HuH-7.5 (cell line): ENCODE measurements at regions not wholly inside any gene's neighbourhood (a gene's known extent, or its start where the extent isn't known, plus 50 kb on each side); places are given as distances from the start of the nearest gene placed in this dataset.
"Not testable (repeated sequence)": the region's sequence is repeated elsewhere in the genome, so short reads cannot be mapped to it uniquely, and the experiment has no call there.

Experiments
- DNase-seq: peaks from one replicate; pipeline ENCODE4 v3.0.0; 2011; ENCODE audit warnings: low spot score

- not testable (repeated sequence) for DNase-seq
Measured at GRCh38 chr14:105679959-105680735, 153.8 kb downstream of the TMEM121 start.

DNA sequence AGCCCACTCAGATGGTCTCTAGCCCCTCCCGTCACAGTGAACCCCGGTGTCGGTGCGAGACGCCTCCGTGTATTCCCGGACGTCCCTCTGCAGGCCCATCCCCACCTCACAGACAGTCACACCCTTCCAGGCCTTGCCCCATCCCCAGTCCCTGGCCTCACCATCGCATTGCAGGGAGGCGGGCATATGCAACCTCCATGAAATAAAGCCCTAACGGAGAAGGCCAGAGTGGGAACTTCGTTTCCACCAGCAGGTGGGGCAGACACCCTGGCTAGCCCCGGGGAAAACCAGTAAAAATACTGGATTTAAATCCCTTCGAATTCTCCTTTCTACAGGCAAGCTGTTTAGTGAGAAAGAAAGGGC is 154.3 kb downstream of the TMEM121 start:
- not testable (repeated sequence) for DNase-seq

DNA sequence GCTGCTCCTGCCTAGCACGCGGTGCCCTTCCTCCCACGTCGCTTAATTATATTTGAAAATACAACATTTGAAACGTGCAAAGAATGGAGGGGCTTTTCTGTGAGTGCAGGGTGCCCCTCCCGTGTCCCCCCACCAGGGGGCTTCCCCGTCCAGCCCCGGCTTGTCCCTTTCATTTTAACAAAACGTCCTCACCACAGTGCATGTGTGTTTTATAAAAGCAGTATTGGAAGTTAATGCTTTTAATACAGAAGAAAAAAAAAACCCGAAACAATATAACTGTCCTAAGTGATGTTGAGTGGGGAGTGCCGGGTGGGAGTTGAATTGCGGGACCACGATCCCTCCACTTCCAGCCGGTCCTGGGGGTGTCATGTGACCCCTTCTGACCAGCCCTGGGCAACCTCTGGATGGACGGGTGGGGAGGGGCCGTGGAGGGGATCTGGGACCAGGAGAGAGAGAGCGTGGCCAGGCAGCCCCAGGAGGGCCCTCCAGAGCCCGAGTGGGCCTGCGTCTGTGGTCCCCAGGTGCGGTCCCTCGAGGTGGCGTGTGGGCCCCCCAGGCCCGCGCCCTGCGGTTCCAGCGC is 155.3 kb downstream of the TMEM121 start:
- DNase-seq = not testable (repeated sequence)

- not testable (repeated sequence) for DNase-seq
Measured at GRCh38 chr14:105682442-105682841, 156.1 kb downstream of the TMEM121 start.

- no peak for DNase-seq
Measured at GRCh38 chr14:105682956-105683570, 156.7 kb downstream of the TMEM121 start.

DNA sequence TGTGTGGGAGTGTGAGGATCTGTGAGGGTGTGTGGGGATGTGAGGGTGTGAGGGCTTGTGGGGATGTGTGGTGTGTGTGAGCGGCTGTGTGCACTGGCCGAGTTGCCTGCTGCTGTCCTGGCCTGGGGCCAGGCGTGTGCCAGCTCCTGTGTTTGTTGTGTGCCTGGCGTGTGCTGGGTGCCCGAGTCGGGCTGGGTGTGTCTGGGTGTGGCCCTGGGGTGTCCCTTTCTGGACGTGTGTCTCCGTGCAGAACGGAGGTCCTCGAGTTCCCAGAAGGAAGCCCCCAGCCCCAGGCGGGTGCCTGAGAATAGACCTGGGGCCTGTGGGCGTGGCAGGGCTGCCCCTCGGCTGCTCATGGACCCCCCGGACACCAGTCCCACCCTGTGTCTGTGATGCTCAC is 157.7 kb downstream of the TMEM121 start:
- not testable (repeated sequence) for DNase-seq

DNA sequence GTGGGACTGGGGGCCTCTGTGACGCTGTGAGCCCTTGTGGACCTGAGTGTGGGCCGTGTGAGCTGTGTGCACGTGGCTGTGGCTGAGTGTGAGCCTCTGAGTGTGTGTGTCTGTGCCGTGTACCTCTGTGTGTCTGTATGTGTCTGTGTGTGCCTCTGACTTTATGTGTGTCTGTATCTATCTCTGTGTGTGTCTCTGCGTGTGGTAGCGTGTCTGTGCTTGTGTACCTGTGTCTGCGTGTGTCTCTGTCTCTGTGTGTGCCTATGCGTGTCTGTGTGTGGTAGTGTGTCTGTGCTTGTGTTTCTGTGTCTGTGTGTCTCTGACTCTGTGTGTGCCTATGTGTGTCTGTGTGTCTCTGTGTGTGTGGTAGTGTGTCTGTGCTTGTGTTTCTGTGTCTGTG is 158.2 kb downstream of the TMEM121 start:
- not testable (repeated sequence) for DNase-seq

GRCh38 chr14:105685003-105685402 is 158.6 kb downstream of the TMEM121 start:
- no peak for DNase-seq

- DNase-seq = not testable (repeated sequence)
Measured at GRCh38 chr14:105685605-105686004, 159.2 kb downstream of the TMEM121 start.

DNA sequence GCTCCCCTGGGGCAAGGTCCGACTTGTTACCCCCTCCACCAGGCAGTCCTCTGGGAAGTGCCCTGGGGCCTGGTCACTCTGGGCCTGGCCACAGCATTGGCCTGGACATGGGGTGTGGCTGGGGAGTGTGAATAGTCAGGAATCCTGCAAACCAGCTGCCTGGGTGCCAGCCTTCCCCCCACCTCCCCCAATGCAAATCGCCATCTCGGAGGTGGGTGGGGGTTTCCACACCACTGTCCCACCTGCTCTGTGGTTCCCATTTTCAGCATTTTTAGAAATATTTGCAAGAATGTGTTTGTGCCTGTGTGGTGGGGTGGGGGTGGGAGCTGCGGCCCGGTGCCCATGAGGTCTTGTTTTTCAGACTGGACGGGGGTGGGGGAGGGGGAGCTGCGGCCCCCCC is 159.7 kb downstream of the TMEM121 start:
- not testable (repeated sequence) for DNase-seq

GRCh38 chr14:105686462-105687170 is 160.2 kb downstream of the TMEM121 start:
- DNase-seq = not testable (repeated sequence)

- not testable (repeated sequence) for DNase-seq
Measured at GRCh38 chr14:105687171-105688022, 161.0 kb downstream of the TMEM121 start.

- not testable (repeated sequence) for DNase-seq
Measured at GRCh38 chr14:105688023-105688351, 161.6 kb downstream of the TMEM121 start.

DNA sequence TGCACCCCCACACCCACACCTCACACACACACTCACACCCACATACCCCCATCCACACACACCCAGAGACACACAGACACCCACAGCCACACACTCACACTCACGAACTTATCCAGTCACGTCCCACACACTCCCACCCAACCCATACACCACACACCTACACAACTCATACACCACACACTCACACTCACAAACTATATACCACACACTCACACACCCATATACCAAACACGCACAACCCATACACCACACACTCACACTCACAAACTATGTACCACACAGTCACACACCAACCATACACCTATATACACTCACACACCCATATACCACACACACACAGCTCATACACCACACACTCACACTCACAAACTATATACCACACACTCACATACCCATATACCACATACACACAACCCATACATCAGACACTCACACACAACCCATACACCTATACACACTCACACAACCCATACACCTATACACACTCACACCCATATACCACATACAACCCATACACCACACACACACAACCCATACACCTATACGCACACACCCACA is 162.4 kb downstream of the TMEM121 start:
- not testable (repeated sequence) for DNase-seq

DNA sequence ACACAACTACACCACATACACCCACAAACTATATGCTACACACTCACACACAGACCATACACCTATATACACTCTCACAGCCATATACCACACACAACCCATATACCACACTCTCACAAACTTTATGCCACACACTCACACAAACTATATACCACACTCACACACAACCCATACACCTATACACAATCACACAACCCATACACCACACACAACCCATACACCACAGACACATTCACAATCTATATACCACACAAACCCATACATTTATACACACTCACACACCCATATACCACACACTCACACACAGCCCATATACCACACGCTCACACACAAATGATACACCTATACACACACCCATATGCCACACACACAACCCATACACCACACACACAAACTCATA is 163.3 kb downstream of the TMEM121 start:
- no peak for DNase-seq

DNA sequence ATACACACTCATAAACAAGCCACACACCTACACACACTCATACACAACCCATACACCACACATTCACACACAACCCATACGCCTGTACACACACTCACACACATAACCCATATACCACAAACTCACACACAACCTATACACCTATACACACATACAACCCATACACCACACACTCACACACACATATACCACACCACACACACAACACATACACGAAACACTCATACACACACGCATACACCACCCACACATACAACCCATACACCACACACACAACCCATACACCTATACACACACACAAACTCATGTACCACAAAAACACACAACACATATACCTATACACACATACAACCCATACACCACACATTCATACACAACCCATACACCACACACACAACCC is 164.3 kb downstream of the TMEM121 start:
- no peak for DNase-seq

GRCh38 chr14:105691321-105692109 is 165.1 kb downstream of the TMEM121 start:
- DNase-seq = not testable (repeated sequence)

DNA sequence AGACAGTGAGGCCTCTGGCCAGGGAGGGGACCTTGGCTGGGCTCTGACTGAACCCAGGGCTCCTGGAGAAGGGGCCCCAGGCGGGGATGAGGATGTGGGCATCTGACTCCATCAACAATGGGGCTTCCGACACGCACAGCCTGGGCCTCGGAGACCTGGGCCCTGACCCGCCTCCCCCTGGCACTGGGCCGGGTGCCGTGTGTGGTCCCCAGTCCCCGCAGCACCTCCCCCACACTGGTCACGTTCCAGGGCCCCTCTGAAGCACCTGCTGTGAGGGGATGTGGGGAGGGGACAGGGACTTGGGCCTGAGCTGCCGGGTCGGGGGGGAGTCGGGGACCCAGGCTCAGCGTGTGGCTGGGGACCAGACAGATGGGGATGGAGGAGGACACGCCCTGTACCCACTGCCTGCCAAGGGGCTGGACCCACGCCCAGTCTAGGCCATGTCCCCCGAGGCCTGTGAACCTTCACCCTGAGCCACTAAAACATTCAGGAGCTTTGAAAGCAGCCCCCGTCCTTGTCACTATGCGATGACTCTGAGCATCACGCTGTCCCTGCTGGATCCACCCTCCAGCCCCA is 165.8 kb downstream of the TMEM121 start:
- DNase-seq = not testable (repeated sequence)

GRCh38 chr14:105694961-105695360 is 168.6 kb downstream of the TMEM121 start:
- no peak for DNase-seq

GRCh38 chr14:105696388-105696787 is 170.0 kb downstream of the TMEM121 start:
- DNase-seq = not testable (repeated sequence)
